Keratinocyte (primary cell): ENCODE measurements at regions not wholly inside any gene's neighbourhood (a gene's known extent, or its start where the extent isn't known, plus 50 kb on each side); places are given as distances from the start of the nearest gene placed in this dataset.

Experiments used
- DNase-seq: peaks from one replicate; pipeline ENCODE4 v3.0.0-alpha.2; 2011; ENCODE audit warnings: low read depth, missing footprints, low spot score
- FAIRE-seq: peaks from 2 replicates; lab custom pipeline; 2011; peaks lifted over from hg19 to GRCh38; lab: Jason Lieb, UNC
- H2AFZ ChIP-seq: 2 replicates; pipeline ENCODE4 v1.6.0; 2012; ENCODE audit warnings: low read length, control low read depth, inconsistent platforms; ENCODE audit not compliant: control insufficient read depth
- H3K27ac ChIP-seq: 2 replicates; pipeline ENCODE4 v1.5.1; 2011; ENCODE audit warnings: low read length; ENCODE audit not compliant: control insufficient read depth, insufficient read depth
- H3K27me3 ChIP-seq: 3 replicates; pipeline ENCODE4 v1.6.0; 2011; ENCODE audit warnings: low read length; ENCODE audit not compliant: control insufficient read depth, insufficient read depth; ENCODE audit errors: extremely low read depth
- H3K36me3 ChIP-seq, 2 experiments: 2 replicates in 1 of 2; 3 replicates in 1 of 2; pipeline ENCODE4 v1.5.1; 2011; ENCODE audit warnings: low read length in 2 of 2, mild to moderate bottlenecking in 1 of 2; ENCODE audit not compliant: control insufficient read depth in 2 of 2, insufficient read depth in 2 of 2; ENCODE audit errors: extremely low read depth in 1 of 2
- H3K4me1 ChIP-seq: 3 replicates; pipeline ENCODE4 v1.5.1; 2011; ENCODE audit warnings: low read length; ENCODE audit not compliant: control insufficient read depth, insufficient read depth; ENCODE audit errors: extremely low read depth
- H3K4me2 ChIP-seq: 3 replicates; pipeline ENCODE4 v1.6.0; 2011; ENCODE audit warnings: low read depth, low read length; ENCODE audit not compliant: control insufficient read depth, insufficient read depth; ENCODE audit errors: extremely low read depth
- H3K4me3 ChIP-seq, 3 experiments: fragments of 200-600 bp in 1 of 3; sonication (generic) in 1 of 3; 2 replicates in 2 of 3; 3 replicates in 1 of 3; pipeline ENCODE4 v1.5.1; 2011 to 2016; ENCODE audit warnings: low read length in 3 of 3, mild to moderate bottlenecking in 3 of 3, control low read depth in 2 of 3, inconsistent platforms in 1 of 3, low read depth in 1 of 3, mixed read lengths in 1 of 3, mixed run types in 1 of 3, moderate library complexity in 1 of 3; ENCODE audit not compliant: control insufficient read depth in 2 of 3, insufficient read depth in 2 of 3; ENCODE audit errors: extremely low read depth in 1 of 3
- H3K79me2 ChIP-seq: 2 replicates; pipeline ENCODE4 v1.6.0; 2012; ENCODE audit warnings: low read length; ENCODE audit not compliant: control insufficient read depth, insufficient read depth
- H3K9ac ChIP-seq: 3 replicates; pipeline ENCODE4 v1.6.0; 2011; ENCODE audit warnings: low read length; ENCODE audit not compliant: control insufficient read depth, insufficient read depth; ENCODE audit errors: extremely low read depth
- H3K9me1 ChIP-seq: 3 replicates; pipeline ENCODE4 v1.6.0; 2011; ENCODE audit warnings: low read length; ENCODE audit not compliant: control insufficient read depth, insufficient read depth; ENCODE audit errors: extremely low read depth
- H3K9me3 ChIP-seq: 2 replicates; pipeline ENCODE4 v1.5.1; 2012; ENCODE audit warnings: low read depth, low read length; ENCODE audit not compliant: control insufficient read depth
- H4K20me1 ChIP-seq: 3 replicates; pipeline ENCODE4 v1.6.0; 2011; ENCODE audit warnings: low read length; ENCODE audit not compliant: control insufficient read depth, insufficient read depth; ENCODE audit errors: extremely low read depth
- CTCF ChIP-seq, 3 experiments: IDR thresholded peaks in 1 of 3; conservative IDR thresholded peaks in 1 of 3; optimal IDR thresholded peaks in 1 of 3; 2 replicates in 2 of 3; 3 replicates in 1 of 3; pipeline versions ENCODE3 to v1.5.1; 2011; ENCODE audit warnings: low read length in 3 of 3, mild to moderate bottlenecking in 3 of 3, moderate library complexity in 2 of 3, control low read depth in 1 of 3, inconsistent platforms in 1 of 3; ENCODE audit not compliant: insufficient read depth in 2 of 3; ENCODE audit errors: extremely low read depth in 1 of 3
- EZH2 ChIP-seq: IDR thresholded peaks from one replicate; pipeline ENCODE4 v1.6.1; 2012; ENCODE audit warnings: inconsistent platforms, mild to moderate bottlenecking, low read length, moderate library complexity
- dilution Hi-C: fragments of 300-500 bp; cut with MboI; formaldehyde crosslinking; loops from one replicate; pipeline ENCODE4 v1.7.0; 2020; ENCODE audit warnings: low sequenced_read_pairs; ENCODE audit not compliant: extremely low pct_ligation_motif_present

GRCh38 chr2:56715683-56716082 lies 531.9 kb downstream of the CCDC85A start:
- Histone ChIP-seq H3K4me1 (no peaks in the 10 kb centered on the region), H3K4me2 (no peak overlapping the region), H3K9me3 (no peaks in the 10 kb centered on the region), H3K27me3 (no peaks in the 10 kb centered on the region), H2AFZ (no peak overlapping the region), H3K4me3 (no peak overlapping the region), H4K20me1 (no peaks in the 10 kb centered on the region), H3K27ac (no peak overlapping the region), H3K79me2 (no peaks in the 10 kb centered on the region), H3K9me1 (no peaks in the 10 kb centered on the region), H3K9ac (no peak overlapping the region), H3K36me3 (no peaks in the 10 kb centered on the region)
- FAIRE-seq (no peak), DNase-seq (no peak)
- dilution Hi-C loops: no loop called here
- no peak for TF ChIP-seq CTCF (optimal IDR thresholded peaks at IDR 0.05 in 1 of 3, IDR thresholded peaks at IDR 0.05 in 1 of 3, conservative IDR thresholded peaks at IDR 0.05 in 1 of 3; ENCODE audit: extremely low read depth in 1 of 3, insufficient read depth in 2 of 3, low read length in 3 of 3)
- no peak for TF ChIP-seq EZH2

- Histone ChIP-seq H3K9me1 (no peaks in the 10 kb centered on the region), H3K4me2 (no peak overlapping the region), H3K9ac (no peak overlapping the region), H3K4me1 (no peaks in the 10 kb centered on the region), H4K20me1 (no peaks in the 10 kb centered on the region), H2AFZ (no peak overlapping the region), H3K9me3 (no peaks in the 10 kb centered on the region), H3K27ac (no peak overlapping the region), H3K27me3 (no peaks in the 10 kb centered on the region), H3K79me2 (no peaks in the 10 kb centered on the region), H3K4me3 (no peak overlapping the region), H3K36me3 (no peaks in the 10 kb centered on the region)
- TF ChIP-seq CTCF (optimal IDR thresholded peaks at IDR 0.05 in 1 of 3, IDR thresholded peaks at IDR 0.05 in 1 of 3, conservative IDR thresholded peaks at IDR 0.05 in 1 of 3; ENCODE audit: extremely low read depth in 1 of 3, insufficient read depth in 2 of 3, low read length in 3 of 3) (no peak), EZH2 (no peak)
- DNase-seq (no peak), FAIRE-seq (no peak)
- dilution Hi-C loops: no loop called here
Observed at GRCh38 chr2:56718413-56718812, 534.6 kb downstream of the CCDC85A start.
